GM10248 (cell line): ENCODE measurements at regions not wholly inside any gene's neighbourhood (a gene's known extent, or its start where the extent isn't known, plus 50 kb on each side); places are given as distances from the start of the nearest gene placed in this dataset.

Experiments
- CTCF ChIA-PET: fragments of 300-600 bp; sonication (Branson Sonifier 250); formaldehyde crosslinking; extraction: SDS; loops from one replicate; lab custom pipeline; 2021; ENCODE audit warnings: antibody characterized with exemption; lab: Yijun Ruan, JAX
- POLR2A ChIA-PET: fragments of 350-650 bp; sonication (Branson Sonifier 250); formaldehyde crosslinking; extraction: SDS; loops from one replicate; lab custom pipeline; 2020; ENCODE audit warnings: antibody characterized with exemption; lab: Yijun Ruan, JAX
- DNase-seq: peaks from one replicate; pipeline ENCODE4 v3.0.0; 2012; ENCODE audit errors: extremely low spot score
- CTCF ChIP-seq: IDR thresholded peaks from 2 replicates; pipeline ENCODE4 v1.5.1; 2012; ENCODE audit warnings: mild to moderate bottlenecking, low read depth; ENCODE audit errors: extremely low read depth, missing control alignments, control extremely low read depth

GRCh38 chr11:44505581-44506054, 59.8 kb upstream of the CD82 start:
- ChIA-PET CTCF (no interaction called here), POLR2A (no interaction called here)
- DNase-seq: no peak
- TF ChIP-seq CTCF: no peak

GRCh38 chr11:44506375-44507016, 59.0 kb upstream of the CD82 start:
- CTCF ChIA-PET: interaction anchor here (1.2 to 1.7 kb wide), 3 partner anchors 10 to 17 kb away, joined by 3 to 4 read pairs (median 4); no protein-coding TSS in a partner anchor
- no peak for TF ChIP-seq CTCF
- no peak for DNase-seq
- POLR2A ChIA-PET: no interaction called here

- no peak for DNase-seq
- ChIA-PET POLR2A (no interaction called here), CTCF (interaction anchor here (1.0 to 1.7 kb wide), 4 partner anchors 9 to 18 kb away, joined by 3 to 4 read pairs (median 4); no protein-coding TSS in a partner anchor)
- no peak for TF ChIP-seq CTCF
Observed at GRCh38 chr11:44507491-44507890, 58.0 kb upstream of the CD82 start.

GRCh38 chr11:44507896-44508445, 57.5 kb upstream of the CD82 start:
- CTCF ChIA-PET: interaction anchor here (1.0 to 1.2 kb wide), 2 partner anchors 11 to 16 kb away, joined by 3 to 4 read pairs; no protein-coding TSS in a partner anchor
- POLR2A ChIA-PET: no interaction called here
- no peak for DNase-seq
- TF ChIP-seq CTCF: no peak

- ChIA-PET POLR2A (no interaction called here), CTCF (no interaction called here)
- no peak for TF ChIP-seq CTCF
- DNase-seq: no peak
Observed at GRCh38 chr11:44509296-44509695, 56.2 kb upstream of the CD82 start.

GRCh38 chr11:44510372-44510771, 55.1 kb upstream of the CD82 start:
- no peak for TF ChIP-seq CTCF
- ChIA-PET CTCF (no interaction called here), POLR2A (no interaction called here)
- DNase-seq: no peak
